ENCODE measurements at regions not wholly inside any gene's neighbourhood (a gene's known extent, or its start where the extent isn't known, plus 50 kb on each side); places are given as distances from the start of the nearest gene placed in this dataset.
"Not testable (repeated sequence)": the region's sequence is repeated elsewhere in the genome, so short reads cannot be mapped to it uniquely, and the experiment has no call there.

- no peak for DNase-seq
- no peak for TF ChIP-seq GATA1 (IDR thresholded peaks at IDR 0.05; ENCODE audit: low read depth, low read length)
- no peak for TF ChIP-seq POLR2A (IDR thresholded peaks at IDR 0.05; ENCODE audit: low read length)
These were observed 343.9 kb upstream of the DNAJC19 start for GRCh38 chr3:181333394-181333793.

- DNase-seq, result no peak
- TF ChIP-seq GATA1 (IDR thresholded peaks at IDR 0.05; ENCODE audit: low read depth, low read length), result no peak
- TF ChIP-seq POLR2A (IDR thresholded peaks at IDR 0.05; ENCODE audit: low read length), result no peak
These were observed 341.5 kb upstream of the DNAJC19 start for GRCh38 chr3:181330821-181331563.

- DNase-seq, result no peak
- TF ChIP-seq GATA1 (IDR thresholded peaks at IDR 0.05; ENCODE audit: low read depth, low read length) (no peak), POLR2A (IDR thresholded peaks at IDR 0.05; ENCODE audit: low read length) (no peak)
These were observed 340.7 kb upstream of the DNAJC19 start for GRCh38 chr3:181330257-181330656.

- no peak for TF ChIP-seq GATA1 (IDR thresholded peaks at IDR 0.05; ENCODE audit: low read depth, low read length)
- no peak for TF ChIP-seq POLR2A (IDR thresholded peaks at IDR 0.05; ENCODE audit: low read length)
These were observed 339.5 kb upstream of the DNAJC19 start for GRCh38 chr3:181329024-181329423.

GRCh38 chr3:181328346-181328745, 338.8 kb upstream of the DNAJC19 start:
- no peak for DNase-seq
- no peak for TF ChIP-seq POLR2A (IDR thresholded peaks at IDR 0.05; ENCODE audit: low read length)
- TF ChIP-seq GATA1 (IDR thresholded peaks at IDR 0.05; ENCODE audit: low read depth, low read length), result no peak

More at GRCh38 chr3:181329024-181329423, 339.5 kb upstream of the DNAJC19 start:
- DNase-seq, result no peak

DNA sequence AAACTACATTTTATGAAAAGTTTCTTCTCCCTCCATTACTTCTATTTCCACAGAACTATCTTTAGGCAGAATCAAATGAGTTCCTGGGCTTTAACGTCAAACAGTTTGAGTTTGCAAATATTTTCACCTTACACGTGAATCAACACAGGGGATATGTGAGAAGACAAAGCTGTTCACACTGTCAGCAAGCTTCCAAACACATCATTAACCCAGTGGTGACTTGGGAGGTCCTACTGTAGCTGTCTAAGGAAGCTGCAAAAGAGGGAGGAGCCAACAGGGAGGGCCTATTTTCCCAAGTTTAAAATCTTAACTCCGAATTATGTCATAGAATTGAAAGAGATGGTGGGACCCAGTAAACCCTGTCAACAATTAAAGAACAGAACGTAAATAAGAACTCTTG, 337.8 kb upstream of the DNAJC19 start:
- TF ChIP-seq POLR2A (IDR thresholded peaks at IDR 0.05; ENCODE audit: low read length), result no peak
- TF ChIP-seq GATA1 (IDR thresholded peaks at IDR 0.05; ENCODE audit: low read depth, low read length), result no peak
- no peak for DNase-seq

DNA sequence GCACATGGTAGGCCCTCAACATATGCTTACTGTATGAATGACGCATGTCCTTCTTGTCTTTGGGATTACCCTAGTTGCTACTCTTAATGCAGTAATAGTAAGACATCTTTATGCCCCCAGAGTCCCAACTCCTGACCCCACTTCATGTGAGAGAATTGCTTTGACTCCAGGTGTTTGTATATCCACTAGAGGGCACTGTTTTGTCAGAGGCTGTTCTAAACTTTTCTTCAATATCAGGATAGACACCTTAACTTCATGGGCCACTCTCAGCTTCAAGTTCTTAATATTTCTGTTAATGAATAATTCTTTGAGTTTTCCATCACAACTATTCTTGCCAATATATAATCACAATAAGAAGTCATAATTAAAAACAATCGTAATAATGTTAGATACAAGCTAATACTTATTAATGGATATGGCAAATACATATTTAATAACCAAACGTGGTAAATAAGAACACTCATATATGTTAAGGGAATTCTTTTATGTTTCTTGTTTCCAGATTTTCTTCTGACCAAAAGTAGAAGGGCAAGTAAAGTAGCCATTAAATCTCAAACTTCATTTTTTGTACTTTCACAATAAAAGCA, 337.2 kb upstream of the DNAJC19 start:
- TF ChIP-seq POLR2A (IDR thresholded peaks at IDR 0.05; ENCODE audit: low read length) (no peak), GATA1 (IDR thresholded peaks at IDR 0.05; ENCODE audit: low read depth, low read length) (no peak)
- peak; percentile 25 to 48 for DNase-seq

- DNase-seq, result not testable (repeated sequence)
These were observed 335.0 kb upstream of the DNAJC19 start for GRCh38 chr3:181324516-181324915.

- TF ChIP-seq GATA1 (IDR thresholded peaks at IDR 0.05; ENCODE audit: low read depth, low read length) (no peak), POLR2A (IDR thresholded peaks at IDR 0.05; ENCODE audit: low read length) (no peak)
- DNase-seq, result no peak
These were observed 328.8 kb upstream of the DNAJC19 start for GRCh38 chr3:181318321-181318720.

DNA sequence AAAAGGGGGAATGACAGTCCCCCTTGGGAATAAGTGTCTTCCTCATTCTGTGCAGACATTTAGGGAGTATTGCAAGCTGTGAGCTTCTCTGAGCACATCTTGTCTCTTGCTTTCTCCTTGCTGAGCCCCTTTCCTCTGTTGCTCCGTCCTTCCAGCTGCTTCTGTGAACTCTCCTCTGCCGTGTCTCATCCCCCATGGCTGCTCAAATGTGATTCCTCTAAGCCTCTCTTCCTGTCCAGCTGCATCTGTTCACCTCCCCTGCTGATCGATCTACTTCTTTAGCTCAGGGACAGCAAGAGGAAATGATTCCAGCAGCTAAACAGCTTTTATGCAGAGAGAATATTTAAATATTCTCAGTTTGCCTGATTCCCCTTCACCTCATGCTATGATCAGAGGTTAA, 328.0 kb upstream of the DNAJC19 start:
- DNase-seq, result no peak
- TF ChIP-seq POLR2A (IDR thresholded peaks at IDR 0.05; ENCODE audit: low read length), result no peak
- no peak for TF ChIP-seq GATA1 (IDR thresholded peaks at IDR 0.05; ENCODE audit: low read depth, low read length)

GRCh38 chr3:181316482-181316881, 326.9 kb upstream of the DNAJC19 start:
- peak; percentile 10 to 14 for DNase-seq
- TF ChIP-seq GATA1 (IDR thresholded peaks at IDR 0.05; ENCODE audit: low read depth, low read length) (no peak), POLR2A (IDR thresholded peaks at IDR 0.05; ENCODE audit: low read length) (no peak)

DNA sequence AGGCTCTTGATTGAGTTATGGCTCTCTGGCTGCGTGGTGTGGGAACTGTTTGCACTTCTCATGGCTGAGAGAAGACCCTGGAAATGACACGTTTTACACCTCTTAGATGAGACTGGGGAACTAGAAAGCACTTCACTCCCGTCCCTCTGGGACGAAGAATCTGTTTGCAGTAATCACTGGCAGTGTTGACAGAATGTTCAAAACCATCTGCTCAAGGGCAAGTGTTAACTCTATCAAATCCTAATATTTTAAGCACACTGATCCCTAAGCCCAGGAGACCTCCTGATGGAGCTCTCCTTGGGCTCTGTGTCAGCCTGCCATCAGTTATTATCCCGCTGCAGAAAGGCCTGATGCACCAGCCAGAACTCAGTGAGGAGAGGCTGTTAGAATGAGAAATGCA, 323.8 kb upstream of the DNAJC19 start:
- TF ChIP-seq POLR2A (IDR thresholded peaks at IDR 0.05; ENCODE audit: low read length), result no peak
- no peak for TF ChIP-seq GATA1 (IDR thresholded peaks at IDR 0.05; ENCODE audit: low read depth, low read length)
- DNase-seq, result no peak

DNA sequence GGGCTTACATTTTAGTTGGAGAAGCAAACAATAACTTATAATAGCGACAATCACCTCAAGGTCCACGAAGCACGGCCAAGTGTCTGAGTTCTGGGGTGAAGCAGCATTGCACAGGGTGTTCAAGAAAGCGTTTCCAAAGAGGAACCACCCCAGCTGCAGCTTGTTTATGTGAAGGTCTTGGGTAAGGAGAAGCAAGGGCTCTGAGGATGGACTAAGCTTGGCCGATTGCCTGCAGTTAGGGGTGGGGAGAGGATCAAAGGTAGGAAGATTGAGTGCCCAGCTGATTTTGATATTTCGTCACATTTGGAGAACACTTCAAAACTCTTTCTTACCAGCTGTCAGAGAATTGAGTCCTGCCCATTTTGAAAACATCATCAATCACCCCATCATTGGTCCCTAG, 321.6 kb upstream of the DNAJC19 start:
- TF ChIP-seq GATA1 (IDR thresholded peaks at IDR 0.05; ENCODE audit: low read depth, low read length) (no peak), POLR2A (IDR thresholded peaks at IDR 0.05; ENCODE audit: low read length) (no peak)
- DNase-seq, result no peak

- TF ChIP-seq GATA1 (IDR thresholded peaks at IDR 0.05; ENCODE audit: low read depth, low read length) (no peak), POLR2A (IDR thresholded peaks at IDR 0.05; ENCODE audit: low read length) (no peak)
- DNase-seq, result no peak
These were observed 313.4 kb upstream of the DNAJC19 start for GRCh38 chr3:181302960-181303359.

DNA sequence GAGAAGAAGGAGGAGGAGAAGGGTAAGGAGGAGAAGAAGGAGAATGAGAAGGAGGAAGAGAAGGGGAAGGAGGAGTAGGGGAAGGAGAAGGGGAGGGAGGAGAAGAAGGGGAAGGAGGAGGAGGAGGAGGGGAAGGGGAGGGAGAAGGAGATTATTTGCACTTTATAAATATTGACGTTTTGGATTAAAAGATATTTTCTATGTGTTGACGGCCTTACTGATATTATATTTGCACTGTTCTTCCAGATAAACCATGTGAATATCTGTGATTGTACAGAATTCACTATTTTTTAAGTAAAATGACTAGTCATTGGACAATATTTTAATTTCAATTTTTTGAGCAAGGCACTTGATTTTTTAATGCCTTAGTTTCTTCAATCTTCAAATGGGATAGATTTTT, 310.5 kb upstream of the DNAJC19 start:
- TF ChIP-seq POLR2A (IDR thresholded peaks at IDR 0.05; ENCODE audit: low read length) (no peak), GATA1 (IDR thresholded peaks at IDR 0.05; ENCODE audit: low read depth, low read length) (no peak)
- DNase-seq, result no peak
